GM12878 (cell line): ENCODE measurements at regions not wholly inside any gene's neighbourhood (a gene's known extent, or its start where the extent isn't known, plus 50 kb on each side); places are given as distances from the start of the nearest gene placed in this dataset.

Experiments used
- EZH2 ChIP-seq: IDR thresholded peaks from 2 replicates; pipeline ENCODE4 v1.6.1; 2012; ENCODE audit warnings: low read depth, mild to moderate bottlenecking, control low read depth, inconsistent platforms, low read length, borderline replicate concordance; ENCODE audit not compliant: control insufficient read depth
- NBN ChIP-seq: fragments of 450-650 bp; IDR thresholded peaks from 2 replicates; pipeline ENCODE4 v1.6.1; 2016

DNA sequence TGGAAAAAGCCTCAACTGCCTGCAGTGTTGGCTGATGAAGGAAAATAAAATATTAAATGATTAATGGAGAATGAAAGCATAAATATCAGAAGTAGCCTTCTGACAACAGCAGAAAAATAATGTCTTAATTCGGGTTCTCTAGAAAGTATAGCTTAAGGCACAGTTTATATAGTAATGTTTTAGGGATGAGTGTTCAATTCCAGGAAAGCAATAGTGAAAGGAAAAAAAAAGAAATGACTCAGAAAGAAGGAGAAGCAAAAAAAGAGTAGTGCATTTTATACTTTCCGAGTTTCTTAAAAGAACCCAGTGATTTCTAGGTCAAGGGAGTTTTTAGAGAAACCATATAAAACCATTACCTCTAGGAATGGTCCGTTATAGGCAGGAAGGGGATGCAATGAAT, 137.3 kb downstream of the HTR1B start:
- TF ChIP-seq NBN (no peak), EZH2 (no peak)
